SH-SY5Y (cell line): ENCODE measurements at regions not wholly inside any gene's neighbourhood (a gene's known extent, or its start where the extent isn't known, plus 50 kb on each side); places are given as distances from the start of the nearest gene placed in this dataset.

Experiments
- GATA2 ChIP-seq: IDR thresholded peaks from 2 replicates; pipeline ENCODE4 v1.6.1; 2011; ENCODE audit warnings: mild to moderate bottlenecking, low read depth, low read length
- GATA3 ChIP-seq: IDR thresholded peaks from 2 replicates; pipeline ENCODE4 v1.6.1; 2011; ENCODE audit warnings: low read depth, mild to moderate bottlenecking, low read length, moderate library complexity

- TF ChIP-seq GATA2 (no peak), GATA3 (no peak)
Measured at GRCh38 chr15:48001393-48002039, 119.3 kb upstream of the SLC24A5 start.
